Amygdala (tissue), 56 donors: ENCODE measurements at regions not wholly inside any gene's neighbourhood (a gene's known extent, or its start where the extent isn't known, plus 50 kb on each side); places are given as distances from the start of the nearest gene placed in this dataset.

Experiments
- DNase-seq, 56 donors: peaks; one replicate each; lab custom pipeline; 2025; lab: John Stamatoyannopoulos, UW

- DNase-seq, result no peak
These were observed 320.6 kb upstream of the RORA start for GRCh38 chr15:61549727-61550126.

GRCh38 chr15:61545763-61546162 lies 316.7 kb upstream of the RORA start:
- DNase-seq, result no peak

- DNase-seq, result peak in 5 of 56 donors; percentile 3 to 18 (median 5)
These were observed 312.4 kb upstream of the RORA start for GRCh38 chr15:61541516-61541915.

- no peak for DNase-seq
These were observed 308.2 kb upstream of the RORA start for GRCh38 chr15:61537337-61537736.

GRCh38 chr15:61534986-61535385 lies 305.9 kb upstream of the RORA start:
- DNase-seq, result no peak

- no peak for DNase-seq
These were observed 301.7 kb upstream of the RORA start for GRCh38 chr15:61530769-61531168.

GRCh38 chr15:61528581-61528910 lies 299.4 kb upstream of the RORA start:
- DNase-seq, result no peak

GRCh38 chr15:61527836-61528580 lies 298.9 kb upstream of the RORA start:
- no peak for DNase-seq

- DNase-seq, result no peak
These were observed 295.4 kb upstream of the RORA start for GRCh38 chr15:61524545-61524944.

- DNase-seq, result no peak
These were observed 295.0 kb upstream of the RORA start for GRCh38 chr15:61524086-61524485.

GRCh38 chr15:61522411-61522810 lies 293.3 kb upstream of the RORA start:
- no peak for DNase-seq

- DNase-seq, result no peak
These were observed 292.9 kb upstream of the RORA start for GRCh38 chr15:61521953-61522352.

- no peak for DNase-seq
These were observed 290.2 kb upstream of the RORA start for GRCh38 chr15:61519296-61519695.

GRCh38 chr15:61518191-61518950 lies 289.3 kb upstream of the RORA start:
- no peak for DNase-seq

- DNase-seq, result no peak
These were observed 288.7 kb upstream of the RORA start for GRCh38 chr15:61517776-61518175.

- no peak for DNase-seq
These were observed 288.2 kb upstream of the RORA start for GRCh38 chr15:61517335-61517734.

GRCh38 chr15:61511756-61512155 lies 282.7 kb upstream of the RORA start:
- DNase-seq, result no peak

- DNase-seq, result no peak
These were observed 282.0 kb upstream of the RORA start for GRCh38 chr15:61511089-61511488.

- DNase-seq, result no peak
These were observed 280.3 kb upstream of the RORA start for GRCh38 chr15:61509327-61509840.

- no peak for DNase-seq
These were observed 274.4 kb upstream of the RORA start for GRCh38 chr15:61503383-61503969.

- no peak for DNase-seq
These were observed 272.8 kb upstream of the RORA start for GRCh38 chr15:61501815-61502389.
